ENCODE measurements at regions not wholly inside any gene's neighbourhood (a gene's known extent, or its start where the extent isn't known, plus 50 kb on each side); places are given as distances from the start of the nearest gene placed in this dataset.

GRCh38 chr3:168613151-168613550, 517.4 kb upstream of the GOLIM4 start:
- TF ChIP-seq CTCF (conservative IDR thresholded peaks at IDR 0.05), result no peak
- TF ChIP-seq ZFX (IDR thresholded peaks at IDR 0.05), result no peak
